Common myeloid progenitor, CD34-positive (primary cell): ENCODE measurements at regions not wholly inside any gene's neighbourhood (a gene's known extent, or its start where the extent isn't known, plus 50 kb on each side); places are given as distances from the start of the nearest gene placed in this dataset.

Experiments
- CTCF ChIA-PET: fragments of 350-600 bp; sonication (Branson Sonifier 250); formaldehyde crosslinking; loops from one replicate; lab custom pipeline; 2021; ENCODE audit warnings: antibody characterized with exemption; lab: Charles Lee
- POLR2A ChIA-PET: fragments of 350-600 bp; sonication (Branson Sonifier 250); formaldehyde crosslinking; loops from one replicate; lab custom pipeline; 2021; ENCODE audit warnings: antibody characterized with exemption; lab: Charles Lee
- DNase-seq, 3 donors: peaks; one replicate each; pipeline versions ENCODE4 v3.0.0 to v3.0.0-alpha.2; 2013
- H3K27ac ChIP-seq, 2 experiments: 1 replicate in 1 of 2; 2 replicates in 1 of 2; pipeline ENCODE4 v1.7.0; 2013; ENCODE audit warnings: inconsistent platforms in 2 of 2, low read length in 2 of 2, mild to moderate bottlenecking in 2 of 2, low read depth in 1 of 2, moderate library complexity in 1 of 2; ENCODE audit not compliant: severe bottlenecking in 2 of 2, insufficient read depth in 1 of 2, poor library complexity in 1 of 2
- H3K27me3 ChIP-seq, 5 experiments: replicated peaks in 2 of 5; 1 replicate in 3 of 5; 2 replicates in 2 of 5; pipeline versions ENCODE4 v1.6.1 to v1.7.0; 2013; ENCODE audit warnings: low read length in 4 of 5, mild to moderate bottlenecking in 2 of 5, moderate library complexity in 2 of 5, inconsistent platforms in 1 of 5; ENCODE audit not compliant: insufficient read depth in 5 of 5, control insufficient read depth in 4 of 5
- H3K36me3 ChIP-seq, 4 experiments: 1 replicate in 2 of 4; 2 replicates in 2 of 4; pipeline versions ENCODE4 v1.6.1 to v1.7.0; 2013; ENCODE audit warnings: low read length in 3 of 4, control low read depth in 1 of 4, mild to moderate bottlenecking in 1 of 4; ENCODE audit not compliant: control insufficient read depth in 4 of 4, insufficient read depth in 4 of 4
- H3K4me1 ChIP-seq, 4 experiments: 1 replicate in 3 of 4; 2 replicates in 1 of 4; pipeline versions ENCODE4 v1.6.1 to v1.7.1; 2013; ENCODE audit warnings: low read length in 3 of 4, mild to moderate bottlenecking in 3 of 4, control low read depth in 1 of 4, inconsistent platforms in 1 of 4, moderate library complexity in 1 of 4; ENCODE audit not compliant: control insufficient read depth in 4 of 4, insufficient read depth in 4 of 4; ENCODE audit errors: control extremely low read depth in 1 of 4
- H3K4me3 ChIP-seq, 7 experiments: 1 replicate in 4 of 7; 2 replicates in 3 of 7; pipeline versions ENCODE4 v1.5.1 to v1.7.0; 2013; ENCODE audit warnings: mild to moderate bottlenecking in 7 of 7, low read length in 6 of 7, moderate library complexity in 6 of 7, inconsistent platforms in 2 of 7, low read depth in 2 of 7, control low read depth in 1 of 7; ENCODE audit not compliant: insufficient read depth in 4 of 7, control insufficient read depth in 1 of 7; ENCODE audit errors: extremely low read depth in 1 of 7
- H3K9me3 ChIP-seq, 5 experiments: 1 replicate in 4 of 5; 2 replicates in 1 of 5; pipeline versions ENCODE4 v1.6.1 to v1.7.1; 2013; ENCODE audit warnings: low read length in 4 of 5, mild to moderate bottlenecking in 2 of 5, inconsistent platforms in 1 of 5, low read depth in 1 of 5, moderate library complexity in 1 of 5; ENCODE audit not compliant: control insufficient read depth in 4 of 5, insufficient read depth in 2 of 5; ENCODE audit errors: control extremely low read depth in 1 of 5
- WGBS: methylation state at CpG from one replicate; pipeline ENCODE4 v1.1.5; 2013; ENCODE audit not compliant: insufficient coverage; 5-methylcytosine and 5-hydroxymethylcytosine counted together

DNA sequence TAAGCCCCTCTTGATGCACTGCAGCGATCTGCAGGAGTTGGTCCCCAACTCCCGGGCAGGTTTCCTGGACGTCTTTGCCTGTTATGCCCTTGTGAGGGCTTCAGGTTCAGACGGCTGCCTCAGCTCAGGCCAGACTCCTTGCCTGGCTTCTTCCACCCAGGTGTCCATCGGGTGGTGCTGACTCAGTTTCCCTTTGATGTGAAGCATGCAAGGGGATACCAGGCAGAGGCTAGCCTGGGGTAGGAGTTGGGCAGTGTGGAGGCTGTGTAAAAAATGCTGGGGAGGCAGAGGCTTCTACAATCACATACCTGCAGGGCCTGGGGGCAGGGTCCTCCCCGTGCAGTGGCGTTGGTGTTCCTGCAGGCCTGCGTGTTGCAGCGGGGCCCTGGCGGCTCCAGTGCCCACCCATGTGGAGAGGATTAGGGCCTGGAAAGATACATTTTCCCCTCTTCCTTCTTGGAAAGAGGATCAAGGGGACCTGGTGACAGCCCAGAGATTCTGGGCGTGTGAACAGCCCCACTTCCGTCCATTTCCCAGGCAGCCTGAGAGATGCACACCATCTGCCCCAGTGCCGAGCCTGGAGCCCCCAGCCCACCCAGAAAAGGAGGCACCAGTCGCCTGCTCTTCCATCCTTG is 338.3 kb downstream of the DYSF start:
- Histone ChIP-seq H3K4me1 (no peaks in the 10 kb centered on the region), H3K27ac (no peak overlapping the region), H3K9me3 (no peaks in the 10 kb centered on the region), H3K4me3 (no peak overlapping the region), H3K36me3 (no peaks in the 10 kb centered on the region), H3K27me3 (peaks cover 0 to 4% (median 0%) of the 10 kb centered on the region in 5 experiments)
- ChIA-PET POLR2A (no interaction called here), CTCF (no interaction called here)
- no peak for DNase-seq
- WGBS = 92% methylated on average over 11 of the region's 14 CpGs

DNA sequence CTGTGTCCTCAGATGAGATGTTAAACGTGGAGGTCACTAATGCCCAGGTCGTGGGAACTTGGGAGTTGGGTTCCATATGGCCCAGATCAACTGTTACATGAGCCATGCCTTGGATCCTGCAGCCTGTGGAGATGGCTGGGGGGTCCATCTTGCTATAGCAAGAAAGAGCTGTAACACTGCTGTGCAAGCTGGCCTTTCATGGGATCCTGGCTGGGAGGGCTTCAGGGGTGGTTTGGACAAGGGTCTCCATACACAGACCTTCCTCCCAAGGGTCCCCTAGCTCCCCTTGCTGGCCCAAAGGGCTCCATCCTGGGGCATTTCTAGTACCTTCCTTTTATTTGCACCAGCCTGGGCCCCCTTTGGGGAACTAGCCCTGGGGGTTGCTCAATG is 337.7 kb downstream of the DYSF start:
- no peak for DNase-seq
- Histone ChIP-seq H3K27ac (no peak overlapping the region), H3K4me1 (no peaks in the 10 kb centered on the region), H3K4me3 (no peak overlapping the region), H3K9me3 (no peaks in the 10 kb centered on the region), H3K27me3 (peaks cover 0 to 10% (median 0%) of the 10 kb centered on the region in 5 experiments), H3K36me3 (no peaks in the 10 kb centered on the region)
- ChIA-PET CTCF (no interaction called here), POLR2A (no interaction called here)
- 90% methylated on average over 2 of the region's 2 CpGs for WGBS

DNA sequence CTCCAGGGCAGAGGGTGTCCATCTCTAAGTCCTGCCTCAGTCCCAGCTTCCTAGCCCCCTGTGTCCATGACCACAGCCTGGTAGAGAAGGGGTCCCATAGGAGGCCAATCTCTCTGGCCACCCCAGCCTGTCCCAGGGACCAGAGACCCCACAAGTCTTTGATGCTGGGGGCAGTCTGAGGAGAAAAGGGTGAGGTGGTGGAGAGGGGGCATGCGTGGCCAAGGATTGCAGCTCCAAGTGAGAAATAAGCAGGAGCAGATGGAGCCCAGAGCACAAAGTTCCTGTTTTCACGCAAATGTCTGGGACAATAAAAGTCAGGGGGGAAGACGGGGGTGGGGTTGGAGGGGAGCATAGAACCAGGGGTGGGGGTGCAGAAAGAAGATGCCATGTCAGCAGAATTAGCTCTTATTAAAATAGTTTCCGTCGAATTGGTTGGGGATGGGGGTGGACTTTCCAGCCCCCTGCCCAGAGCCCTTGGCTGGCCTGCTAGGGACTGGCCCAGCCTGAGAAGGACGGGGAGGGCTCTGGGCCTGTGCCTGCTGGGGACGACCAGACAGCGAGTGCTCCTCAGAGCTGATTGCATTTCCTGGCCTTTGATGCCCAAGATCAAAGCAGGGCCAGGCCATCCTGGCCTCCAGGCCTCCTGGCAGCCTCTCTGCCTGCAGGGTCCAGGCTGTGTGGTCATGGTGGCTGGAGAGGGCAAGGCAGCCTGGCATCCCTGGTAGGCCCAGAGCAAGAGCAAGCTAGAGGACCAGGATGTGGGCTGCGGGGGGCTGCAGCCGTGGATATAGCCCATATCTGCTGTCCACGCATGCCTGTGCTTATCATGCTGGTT is 337.1 kb downstream of the DYSF start:
- 88% methylated on average over 7 of the region's 11 CpGs for WGBS
- no peak overlapping the region for H3K4me3 ChIP-seq
- POLR2A ChIA-PET = no interaction called here
- no peaks in the 10 kb centered on the region for H3K36me3 ChIP-seq
- no peaks in the 10 kb centered on the region for H3K4me1 ChIP-seq
- no peak for DNase-seq
- H3K27me3 ChIP-seq = peaks cover 0 to 16% (median 0%) of the 10 kb centered on the region in 5 experiments
- CTCF ChIA-PET = no interaction called here
- H3K27ac ChIP-seq = no peak overlapping the region
- H3K9me3 ChIP-seq = no peaks in the 10 kb centered on the region

DNA sequence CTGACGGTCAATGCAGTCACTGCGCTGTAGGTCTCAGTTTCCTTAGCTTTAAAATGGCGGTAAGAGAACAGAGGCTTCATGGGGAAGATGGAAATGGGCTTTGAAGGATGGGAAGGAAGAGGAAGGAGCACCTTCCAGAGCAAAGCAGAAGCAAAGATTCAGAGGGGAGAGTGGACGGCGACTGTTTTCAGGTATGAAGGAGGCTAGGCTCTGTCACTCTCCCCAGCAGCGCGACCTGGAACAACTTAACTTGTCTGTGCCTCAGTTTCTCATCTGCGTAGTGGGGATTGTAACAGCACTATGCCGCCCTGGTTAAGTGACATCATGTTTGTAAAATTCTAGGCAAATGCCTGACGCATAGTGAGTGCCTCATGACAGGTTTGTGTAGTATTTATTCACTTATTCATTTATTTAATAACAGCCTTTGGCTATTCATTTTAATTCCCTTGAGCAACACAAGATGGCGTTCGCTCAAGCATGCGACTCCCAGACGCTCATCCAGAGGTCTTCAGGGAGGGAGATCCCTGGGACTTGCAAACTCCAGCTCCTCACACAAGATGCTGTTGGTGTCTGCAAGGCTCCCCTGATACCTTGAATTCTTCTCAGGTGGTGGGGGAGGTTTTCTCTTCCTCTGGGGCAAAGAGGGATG is 336.3 kb downstream of the DYSF start:
- H3K36me3 ChIP-seq = no peaks in the 10 kb centered on the region
- CTCF ChIA-PET = no interaction called here
- no peaks in the 10 kb centered on the region for H3K4me1 ChIP-seq
- WGBS = 97% methylated on average over 11 of the region's 14 CpGs
- POLR2A ChIA-PET = no interaction called here
- H3K27me3 ChIP-seq = peaks cover 0 to 23% (median 0%) of the 10 kb centered on the region in 5 experiments
- H3K27ac ChIP-seq = no peak overlapping the region
- no peaks in the 10 kb centered on the region for H3K9me3 ChIP-seq
- DNase-seq = no peak
- no peak overlapping the region for H3K4me3 ChIP-seq

DNA sequence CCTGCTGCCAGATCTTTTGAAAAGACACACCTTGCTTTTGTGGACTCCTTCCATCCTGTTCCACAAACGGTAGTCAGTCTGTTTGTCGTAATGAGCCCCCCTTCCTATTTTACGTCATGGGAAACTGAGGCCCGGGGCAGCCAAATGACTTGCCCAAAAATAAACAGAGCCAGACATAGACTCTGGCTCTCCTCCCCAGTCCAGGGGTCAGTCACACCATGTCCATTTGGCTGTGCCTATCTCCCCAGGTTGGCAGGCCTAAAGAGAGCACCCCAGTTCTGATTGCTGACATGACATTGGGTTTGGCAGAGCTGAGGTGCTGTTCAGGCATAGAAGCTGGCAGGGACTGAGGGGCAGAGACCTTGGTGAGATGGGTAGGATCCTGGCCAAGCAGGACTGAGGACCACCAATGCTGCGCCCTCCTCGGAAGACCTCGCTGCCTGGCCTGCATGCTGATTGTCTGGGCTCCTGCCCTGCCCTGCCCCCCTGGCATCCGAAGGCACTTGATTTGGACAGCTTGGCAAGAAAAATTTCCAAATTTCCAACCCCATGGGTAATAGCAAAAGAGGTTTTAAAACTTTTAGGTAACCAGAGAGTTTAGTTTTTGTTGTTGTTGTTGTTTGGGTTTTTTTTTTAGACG is 335.4 kb downstream of the DYSF start:
- H3K27ac ChIP-seq = no peak overlapping the region
- no peaks in the 10 kb centered on the region for H3K36me3 ChIP-seq
- DNase-seq = no peak
- POLR2A ChIA-PET = no interaction called here
- H3K9me3 ChIP-seq = no peaks in the 10 kb centered on the region
- WGBS = 96% methylated on average over 8 of the region's 9 CpGs
- H3K27me3 ChIP-seq = peaks cover 0 to 23% (median 0%) of the 10 kb centered on the region in 5 experiments
- no peaks in the 10 kb centered on the region for H3K4me1 ChIP-seq
- no peak overlapping the region for H3K4me3 ChIP-seq
- CTCF ChIA-PET = interaction anchor here (1.2 kb wide), 2 partner anchors 8 to 9 kb away, joined by 3 to 4 read pairs; no protein-coding TSS in a partner anchor

DNA sequence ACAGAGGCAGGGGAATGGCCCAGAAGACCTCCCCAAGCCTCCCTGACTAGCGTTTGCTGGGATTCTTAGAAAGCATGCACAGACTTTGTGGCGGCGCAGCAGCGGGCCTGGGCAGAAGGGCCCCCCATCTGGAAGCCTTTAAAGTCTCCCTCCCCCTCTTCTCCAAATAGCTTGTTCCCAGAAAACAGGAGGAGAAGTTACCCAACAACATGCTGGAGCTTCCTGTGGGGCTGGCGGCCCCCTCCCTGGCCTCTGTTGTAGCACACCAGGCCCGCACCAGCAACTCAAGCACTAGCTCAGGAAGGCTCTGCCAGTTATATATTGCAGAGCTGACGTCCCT is 334.8 kb downstream of the DYSF start:
- H3K27me3 ChIP-seq = peaks cover 0 to 23% (median 0%) of the 10 kb centered on the region in 5 experiments
- H3K36me3 ChIP-seq = no peaks in the 10 kb centered on the region
- CTCF ChIA-PET = interaction anchor here (0.7 to 1.2 kb wide), 3 partner anchors 9 to 11 kb away, joined by 3 to 4 read pairs (median 3); no protein-coding TSS in a partner anchor
- DNase-seq = no peak
- no peak overlapping the region for H3K27ac ChIP-seq
- POLR2A ChIA-PET = no interaction called here
- no peaks in the 10 kb centered on the region for H3K9me3 ChIP-seq
- no peak overlapping the region for H3K4me3 ChIP-seq
- H3K4me1 ChIP-seq = no peaks in the 10 kb centered on the region
- WGBS = 81% methylated on average over 6 of the region's 7 CpGs
